H1 (cell line): ENCODE measurements at regions not wholly inside any gene's neighbourhood (a gene's known extent, or its start where the extent isn't known, plus 50 kb on each side); places are given as distances from the start of the nearest gene placed in this dataset.

Source experiments
- CTCF ChIA-PET: fragments of 300-600 bp; sonication (Branson Sonifier 250); formaldehyde crosslinking; loops from one replicate; lab custom pipeline; 2021; ENCODE audit not compliant: partially characterized antibody; lab: Charles Lee
- POLR2A ChIA-PET: fragments of 300-600 bp; sonication (Branson Sonifier 250); formaldehyde crosslinking; loops from one replicate; lab custom pipeline; 2021; ENCODE audit warnings: inconsistent platforms; ENCODE audit not compliant: partially characterized antibody; lab: Charles Lee
- DNase-seq, 2 experiments: peaks; one replicate each; pipeline versions ENCODE4 v3.0.0 to v3.0.0-alpha.2; 2010 to 2022; ENCODE audit warnings: low spot score in 2 of 2, low read depth in 1 of 2, mixed read lengths in 1 of 2
- FAIRE-seq: peaks from 2 replicates; lab custom pipeline; 2011; peaks lifted over from hg19 to GRCh38; lab: Jason Lieb, UNC
- H2AFZ ChIP-seq: 2 replicates; pipeline ENCODE4 v1.8.1; 2012; ENCODE audit warnings: low read length, inconsistent platforms
- H2AK5ac ChIP-seq: 2 replicates; pipeline ENCODE4 v1.6.1; 2013; ENCODE audit warnings: low read depth, low read length
- H2BK120ac ChIP-seq: replicated peaks from 2 replicates; pipeline ENCODE3; 2013; ENCODE audit warnings: low read depth, low read length, inconsistent platforms
- H2BK12ac ChIP-seq: 2 replicates; pipeline ENCODE4 v1.6.1; 2013; ENCODE audit warnings: low read depth, low read length
- H2BK15ac ChIP-seq: 2 replicates; pipeline ENCODE4 v1.6.1; 2013; ENCODE audit warnings: low read length
- H2BK20ac ChIP-seq: 2 replicates; pipeline ENCODE4 v1.6.1; 2013; ENCODE audit warnings: low read length
- H2BK5ac ChIP-seq: 2 replicates; pipeline ENCODE4 v1.6.1; 2013; ENCODE audit warnings: low read depth, low read length
- H3K14ac ChIP-seq: 2 replicates; pipeline ENCODE4 v1.6.1; 2013; ENCODE audit warnings: inconsistent platforms; ENCODE audit not compliant: insufficient read length
- H3K18ac ChIP-seq: 2 replicates; pipeline ENCODE4 v1.6.1; 2013; ENCODE audit warnings: low read length; ENCODE audit errors: extremely low read depth
- H3K23ac ChIP-seq: 2 replicates; pipeline ENCODE4 v1.6.1; 2013; ENCODE audit warnings: inconsistent platforms; ENCODE audit not compliant: insufficient read length
- H3K23me2 ChIP-seq: 2 replicates; pipeline ENCODE4 v1.6.1; 2013; ENCODE audit warnings: low read depth, low read length
- H3K27ac ChIP-seq: 2 replicates; pipeline ENCODE4 v1.6.1; 2011; ENCODE audit warnings: low read depth, low read length, inconsistent platforms
- H3K27me3 ChIP-seq, 4 experiments: replicated peaks in 1 of 4; 1 replicate in 1 of 4; 2 replicates in 3 of 4; pipeline versions ENCODE4 v1.6.1 to v1.8.1; 2011 to 2013; ENCODE audit warnings: low read length in 3 of 4, mild to moderate bottlenecking in 3 of 4, inconsistent platforms in 2 of 4, mixed read lengths in 2 of 4, moderate library complexity in 1 of 4; ENCODE audit not compliant: control insufficient read depth in 3 of 4, insufficient read depth in 3 of 4; ENCODE audit errors: extremely low read depth in 1 of 4
- H3K36me3 ChIP-seq, 4 experiments: 2 replicates each; pipeline versions ENCODE4 v1.6.1 to v1.8.1; 2011 to 2013; ENCODE audit warnings: mild to moderate bottlenecking in 4 of 4, low read length in 3 of 4, moderate library complexity in 2 of 4, control low read depth in 1 of 4, inconsistent platforms in 1 of 4; ENCODE audit not compliant: insufficient read depth in 4 of 4, control insufficient read depth in 2 of 4
- H3K4ac ChIP-seq: replicated peaks from 2 replicates; pipeline ENCODE3; 2013; ENCODE audit warnings: low read length, low read depth, mixed read lengths, inconsistent platforms; ENCODE audit not compliant: insufficient read length
- H3K4me1 ChIP-seq, 4 experiments: replicated peaks in 1 of 4; 1 replicate in 1 of 4; 2 replicates in 3 of 4; pipeline versions ENCODE4 v1.6.1 to v1.8.1; 2011 to 2013; ENCODE audit warnings: low read length in 3 of 4, inconsistent platforms in 2 of 4, mixed read lengths in 1 of 4; ENCODE audit not compliant: insufficient read depth in 4 of 4, control insufficient read depth in 3 of 4
- H3K4me2 ChIP-seq, 2 experiments: 2 replicates each; pipeline versions ENCODE4 v1.6.1 to v1.8.1; 2011 to 2013; ENCODE audit warnings: low read depth in 2 of 2, low read length in 2 of 2, control low read depth in 1 of 2, inconsistent platforms in 1 of 2, mild to moderate bottlenecking in 1 of 2; ENCODE audit not compliant: insufficient read depth in 1 of 2
- H3K4me3 ChIP-seq, 4 experiments: fragments of 200-600, 300-600 bp in 1 of 4; sonication (generic), shearing (Covaris generic), sonication (Bioruptor Twin) in 1 of 4; 2 replicates each; pipeline versions ENCODE4 v1.5.1 to v1.8.1; 2011 to 2016; ENCODE audit warnings: low read length in 4 of 4, low read depth in 3 of 4, control low read depth in 2 of 4, inconsistent platforms in 2 of 4, mild to moderate bottlenecking in 2 of 4, mixed read lengths in 1 of 4, moderate library complexity in 1 of 4; ENCODE audit not compliant: insufficient read depth in 2 of 4; ENCODE audit errors: extremely low read depth in 1 of 4
- H3K56ac ChIP-seq: replicated peaks from 2 replicates; pipeline ENCODE3; 2013; ENCODE audit warnings: low read depth, mild to moderate bottlenecking, mixed read lengths, low read length, inconsistent platforms; ENCODE audit not compliant: insufficient read length
- H3K79me1 ChIP-seq: 2 replicates; pipeline ENCODE4 v1.6.1; 2013; ENCODE audit warnings: low read depth, low read length, control low read depth
- H3K79me2 ChIP-seq, 2 experiments: 2 replicates each; pipeline versions ENCODE4 v1.6.1 to v1.8.1; 2012 to 2013; ENCODE audit warnings: low read length in 2 of 2, mild to moderate bottlenecking in 2 of 2, inconsistent platforms in 1 of 2; ENCODE audit not compliant: insufficient read depth in 2 of 2, control insufficient read depth in 1 of 2
- H3K9ac ChIP-seq, 4 experiments: replicated peaks in 1 of 4; 1 replicate in 1 of 4; 2 replicates in 3 of 4; pipeline versions ENCODE4 v1.6.1 to v1.8.1; 2011 to 2013; ENCODE audit warnings: low read depth in 3 of 4, low read length in 3 of 4, control low read depth in 2 of 4, mild to moderate bottlenecking in 2 of 4, moderate library complexity in 2 of 4, inconsistent platforms in 1 of 4; ENCODE audit errors: extremely low read depth in 1 of 4
- H3K9me3 ChIP-seq, 2 experiments: 2 replicates each; pipeline versions ENCODE4 v1.6.1 to v1.8.1; 2012 to 2013; ENCODE audit warnings: mild to moderate bottlenecking in 2 of 2, moderate library complexity in 2 of 2, control low read depth in 1 of 2, inconsistent platforms in 1 of 2, low read depth in 1 of 2, low read length in 1 of 2, mixed read lengths in 1 of 2; ENCODE audit not compliant: insufficient read depth in 2 of 2
- H4K20me1 ChIP-seq, 2 experiments: replicated peaks in 1 of 2; 2 replicates each; pipeline versions ENCODE3 to v1.8.1; 2011 to 2013; ENCODE audit warnings: inconsistent platforms in 2 of 2, low read length in 2 of 2, mild to moderate bottlenecking in 1 of 2; ENCODE audit not compliant: insufficient read depth in 2 of 2, control insufficient read depth in 1 of 2
- H4K5ac ChIP-seq: 2 replicates; pipeline ENCODE4 v1.6.1; 2013; ENCODE audit warnings: low read length, low read depth, mixed read lengths, inconsistent platforms; ENCODE audit not compliant: insufficient read length
- H4K8ac ChIP-seq: 2 replicates; pipeline ENCODE4 v1.8.0; 2013; ENCODE audit warnings: mild to moderate bottlenecking, moderate library complexity, low read length, inconsistent platforms; ENCODE audit not compliant: insufficient read depth; ENCODE audit errors: extremely low read depth
- H4K91ac ChIP-seq: replicated peaks from 2 replicates; pipeline ENCODE3; 2013; ENCODE audit warnings: low read length, mixed read lengths, inconsistent platforms; ENCODE audit not compliant: insufficient read length
- ATF2 ChIP-seq: IDR thresholded peaks from 2 replicates; pipeline ENCODE4 v1.6.1; 2012; ENCODE audit warnings: low read length, inconsistent platforms
- EP300 ChIP-seq, 2 experiments: IDR thresholded peaks; 1 replicate in 1 of 2; 2 replicates in 1 of 2; pipeline ENCODE4 v1.6.1; 2011 to 2012; ENCODE audit warnings: low read depth in 2 of 2, low read length in 2 of 2, mild to moderate bottlenecking in 2 of 2, borderline replicate concordance in 1 of 2, inconsistent platforms in 1 of 2, moderate library complexity in 1 of 2
- KDM5A ChIP-seq: fragments of 200-600 bp; IDR thresholded peaks from 2 replicates; pipeline ENCODE4 v1.7.1; 2012; ENCODE audit warnings: mild to moderate bottlenecking, low read length, inconsistent platforms, mixed read lengths
- POLR2AphosphoS5 ChIP-seq: IDR thresholded peaks from 2 replicates; pipeline ENCODE4 v1.6.1; 2011; ENCODE audit warnings: low read depth, low read length
- RFX5 ChIP-seq: IDR thresholded peaks from 2 replicates; pipeline ENCODE4 v1.6.1; 2011; ENCODE audit warnings: low read depth, low read length, improper control_type of control experiment, borderline replicate concordance
- SAP30 ChIP-seq: fragments of 300-600 bp; sonication (generic); IDR thresholded peaks from 2 replicates; pipeline ENCODE4 v1.7.1; 2012; ENCODE audit warnings: low read length, moderate library complexity, mild to moderate bottlenecking, inconsistent platforms; ENCODE audit not compliant: insufficient read depth, insufficient replicate concordance

GRCh38 chr12:65574867-65575266 lies 249.4 kb upstream of the HMGA2 start:
- Histone ChIP-seq H3K23ac (no peak overlapping the region), H4K20me1 (no peaks in the 10 kb centered on the region), H2BK120ac (no peak overlapping the region), H3K27me3 (peaks cover 0 to 1% (median 0%) of the 10 kb centered on the region in 4 experiments; a peak in 1 of 7 replicates), H2AK5ac (no peak overlapping the region), H3K4ac (no peak overlapping the region), H3K23me2 (no peaks in the 10 kb centered on the region), H3K4me1 (no peaks in the 10 kb centered on the region), H2AFZ (no peak overlapping the region), H3K4me3 (no peak overlapping the region), H3K79me1 (no peaks in the 10 kb centered on the region), H2BK5ac (no peak overlapping the region), H4K8ac (no peak overlapping the region), H3K4me2 (no peak overlapping the region), H3K14ac (no peak overlapping the region), H3K27ac (no peak overlapping the region), H2BK15ac (no peak overlapping the region), H2BK20ac (no peak overlapping the region), H4K5ac (no peak overlapping the region), H3K36me3 (no peaks in the 10 kb centered on the region), H3K18ac (no peak overlapping the region), H3K9ac (no peak overlapping the region), H4K91ac (no peak overlapping the region), H3K79me2 (no peaks in the 10 kb centered on the region), H3K9me3 (no peaks in the 10 kb centered on the region), H3K56ac (no peak overlapping the region), H2BK12ac (no peak overlapping the region)
- DNase-seq (no peak), FAIRE-seq (no peak)
- ChIA-PET POLR2A (interaction anchor here (0.9 kb wide), 1 partner anchor 11 kb away, joined by 3 read pairs; no protein-coding TSS in a partner anchor), CTCF (interaction anchor here (0.7 to 1.6 kb wide), 3 partner anchors 9 to 63 kb away, joined by 3 to 6 read pairs (median 3); no protein-coding TSS in a partner anchor)
- no peak for TF ChIP-seq KDM5A
- no peak for TF ChIP-seq POLR2AphosphoS5
- no peak for TF ChIP-seq ATF2
- TF ChIP-seq RFX5 = no peak
- TF ChIP-seq EP300 (IDR thresholded peaks at IDR 0.05; ENCODE audit: borderline replicate concordance in 1 of 2, low read depth in 2 of 2, low read length in 2 of 2) = no peak
- no peak for TF ChIP-seq SAP30
